GM11168 (cell line): ENCODE measurements at regions not wholly inside any gene's neighbourhood (a gene's known extent, or its start where the extent isn't known, plus 50 kb on each side); places are given as distances from the start of the nearest gene placed in this dataset.

Experiments used
- in situ Hi-C: fragments of 300-500 bp; cut with MboI; formaldehyde crosslinking; loops from one replicate; pipeline ENCODE4 v1.12.0; 2022; ENCODE audit warnings: low sequenced_read_pairs; ENCODE audit not compliant: unreplicated experiment

GRCh38 chr12:114924946-114925475 lies 241.0 kb upstream of the TBX3 start:
- in situ Hi-C loops, result no loop called here

GRCh38 chr12:114921781-114922180 lies 237.8 kb upstream of the TBX3 start:
- in situ Hi-C loops, result no loop called here

GRCh38 chr12:114920771-114921554 lies 237.0 kb upstream of the TBX3 start:
- in situ Hi-C loops, result no loop called here

- in situ Hi-C loops, result no loop called here
Measured at GRCh38 chr12:114919479-114919878, 235.5 kb upstream of the TBX3 start.

- in situ Hi-C loops, result no loop called here
Measured at GRCh38 chr12:114918535-114919233, 234.7 kb upstream of the TBX3 start.

DNA sequence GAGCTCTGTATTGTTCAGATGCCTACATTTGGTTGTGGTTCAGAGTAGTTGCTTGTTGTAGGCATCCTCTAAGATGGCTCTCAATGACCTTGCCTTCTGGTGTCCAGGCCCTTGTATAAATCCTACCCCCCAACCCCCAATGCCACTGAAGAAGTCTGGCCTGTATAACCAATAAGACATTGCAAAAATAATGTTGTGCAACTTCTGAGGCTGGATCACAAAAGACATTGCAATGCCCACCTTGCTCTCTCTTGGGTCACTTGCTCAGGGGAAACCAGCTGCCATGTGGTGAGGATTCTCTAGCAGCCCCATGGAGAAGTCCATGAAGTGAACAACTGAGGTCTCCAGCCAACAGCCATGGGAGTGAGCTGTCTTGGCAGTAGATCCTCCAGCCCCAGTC lies 234.0 kb upstream of the TBX3 start:
- in situ Hi-C loops, result no loop called here

DNA sequence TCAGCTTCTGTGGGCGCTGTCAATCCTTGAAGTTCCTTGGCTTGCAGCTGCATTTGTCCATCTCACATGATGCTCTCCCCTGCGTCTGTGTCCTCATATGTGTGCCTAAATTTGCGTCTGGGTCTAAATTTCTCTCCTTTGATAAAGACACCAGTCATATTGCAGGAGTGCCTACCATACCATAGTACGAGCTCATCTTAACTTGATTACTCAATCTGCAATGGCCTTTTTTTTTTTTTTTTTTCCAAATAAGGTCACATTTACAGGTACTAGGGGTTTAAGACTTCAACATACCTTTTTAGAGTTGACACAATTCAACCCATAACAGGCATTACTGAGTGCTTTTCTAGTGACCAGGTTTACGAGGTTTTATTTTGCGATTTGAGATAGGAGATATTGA lies 233.3 kb upstream of the TBX3 start:
- in situ Hi-C loops, result no loop called here

DNA sequence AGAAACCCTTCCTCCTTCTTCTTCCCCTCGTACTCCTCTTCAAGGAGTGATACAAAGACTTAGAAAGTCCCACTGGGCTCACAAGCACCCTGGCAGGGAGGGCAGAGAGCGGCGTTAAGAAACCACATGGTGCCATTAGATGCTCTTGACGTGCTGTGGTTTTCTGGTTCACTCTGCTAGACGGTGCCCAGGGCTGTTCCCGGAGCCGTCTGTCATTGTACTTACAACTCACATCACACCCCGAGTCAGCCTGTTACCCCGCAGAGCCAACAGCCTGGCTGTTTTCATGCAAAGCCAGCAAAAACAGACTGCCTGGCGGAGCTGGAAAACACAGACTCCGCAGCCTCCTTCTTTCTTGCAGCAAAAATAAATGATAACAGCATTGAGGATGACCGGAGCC lies 232.6 kb upstream of the TBX3 start:
- in situ Hi-C loops, result no loop called here

GRCh38 chr12:114916124-114916523 lies 232.1 kb upstream of the TBX3 start:
- in situ Hi-C loops, result no loop called here

- in situ Hi-C loops, result no loop called here
Measured at GRCh38 chr12:114913871-114914801, 230.2 kb upstream of the TBX3 start.

DNA sequence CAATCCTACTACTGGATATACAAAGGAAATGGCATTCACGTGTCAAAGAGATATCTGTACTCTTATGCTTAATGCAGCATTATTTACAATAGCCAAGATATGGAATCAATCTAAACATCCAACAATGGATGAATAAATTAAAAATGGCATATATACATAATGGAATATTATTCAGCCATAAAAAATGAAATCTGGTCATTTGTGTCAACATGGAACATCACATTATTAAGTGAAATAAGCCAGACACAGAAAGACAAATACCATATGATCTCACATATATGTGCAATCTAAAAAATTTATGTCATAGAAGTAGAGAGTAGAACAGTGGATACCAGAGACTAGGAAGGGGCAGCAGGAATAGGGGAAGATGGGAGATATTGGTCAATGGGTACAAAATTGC lies 228.8 kb upstream of the TBX3 start:
- in situ Hi-C loops, result no loop called here

- in situ Hi-C loops, result no loop called here
Measured at GRCh38 chr12:114911196-114911595, 227.2 kb upstream of the TBX3 start.

DNA sequence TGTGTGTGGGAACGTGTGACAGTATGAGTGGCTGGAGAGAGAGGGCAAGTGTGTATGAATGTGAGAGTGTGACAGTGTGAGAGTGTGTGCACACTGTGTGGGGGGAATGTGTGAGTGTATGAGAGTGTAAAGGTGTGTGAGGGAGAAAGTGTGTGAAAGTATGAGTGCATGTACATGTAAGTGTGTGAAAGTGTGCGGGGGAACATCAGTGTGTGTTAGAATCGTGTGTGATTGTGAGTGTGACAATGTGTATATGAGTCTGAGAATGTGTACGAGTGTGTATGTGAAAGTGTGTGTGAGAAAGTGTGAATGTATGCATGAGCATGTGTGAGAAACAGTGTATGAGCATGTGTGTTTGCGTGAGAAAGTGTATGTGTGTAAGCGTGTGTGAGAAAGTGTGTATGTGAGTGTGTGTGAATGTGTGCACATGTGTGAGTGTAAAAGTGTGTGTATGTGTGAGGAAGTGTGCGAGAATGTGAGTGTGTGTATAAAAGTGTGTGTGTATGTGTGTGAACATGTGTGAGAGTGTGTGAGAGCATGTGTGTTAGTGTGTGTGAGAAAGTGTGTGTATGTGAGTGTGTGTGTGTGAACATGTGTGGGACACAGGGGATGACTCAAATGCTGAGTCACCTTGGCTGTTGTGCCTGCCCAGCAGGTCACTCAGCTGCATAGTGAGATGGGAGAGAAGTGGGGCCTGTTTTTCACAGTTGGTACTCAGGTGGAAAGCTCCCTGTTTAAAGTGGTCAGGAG lies 220.5 kb upstream of the TBX3 start:
- in situ Hi-C loops, result no loop called here

DNA sequence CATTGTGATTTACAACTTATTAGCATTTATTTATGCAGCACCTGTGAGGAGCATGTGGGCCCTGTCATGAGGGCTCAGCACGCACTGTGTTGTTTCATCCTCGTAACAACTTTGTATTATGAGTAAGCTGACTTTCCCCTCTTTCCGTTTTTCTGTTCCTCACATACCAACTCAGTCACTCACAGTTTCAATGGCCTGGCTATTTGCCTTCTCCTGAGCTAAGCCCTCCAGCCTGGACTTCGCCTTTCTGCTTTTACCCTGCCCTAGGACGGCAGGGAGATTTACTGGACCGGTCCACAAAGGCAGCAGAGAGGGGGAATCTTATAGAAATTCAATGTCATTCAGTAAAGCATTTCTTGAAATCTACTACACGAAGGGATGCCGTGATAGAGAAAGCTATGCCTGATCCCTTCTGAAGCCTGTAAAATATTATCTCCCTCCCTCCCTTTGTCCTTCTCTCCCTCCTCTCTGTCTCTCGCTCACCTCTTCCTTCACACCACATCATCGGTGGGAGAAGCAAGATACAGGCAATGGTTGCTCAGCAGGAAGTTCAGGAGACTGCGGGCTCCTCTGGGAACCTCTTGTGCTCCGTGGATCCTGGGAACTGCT lies 219.2 kb upstream of the TBX3 start:
- in situ Hi-C loops, result no loop called here

- in situ Hi-C loops, result no loop called here
Measured at GRCh38 chr12:114902665-114903064, 218.7 kb upstream of the TBX3 start.

DNA sequence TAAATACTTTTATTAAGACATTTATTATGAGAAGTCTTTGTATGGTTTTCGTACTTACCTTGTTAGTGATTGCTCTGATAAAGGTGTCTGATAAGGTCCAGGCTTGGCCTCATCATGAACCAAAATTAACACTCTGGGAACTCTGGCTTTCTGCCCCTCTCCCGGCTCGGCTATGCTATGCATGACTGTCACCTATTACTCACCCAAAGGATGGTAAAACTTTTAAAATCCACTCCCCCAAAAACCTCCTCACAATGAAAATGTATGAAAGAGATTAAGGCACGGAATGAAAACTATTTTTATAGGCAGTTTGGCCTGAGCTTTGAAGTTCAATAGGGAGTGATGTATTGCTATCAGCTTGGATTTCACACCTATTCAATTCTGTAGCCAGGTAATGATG lies 217.3 kb upstream of the TBX3 start:
- in situ Hi-C loops, result no loop called here

GRCh38 chr12:114898159-114898558 lies 214.2 kb upstream of the TBX3 start:
- in situ Hi-C loops, result no loop called here

- in situ Hi-C loops, result no loop called here
Measured at GRCh38 chr12:114895827-114896226, 211.9 kb upstream of the TBX3 start.

- in situ Hi-C loops, result no loop called here
Measured at GRCh38 chr12:114895081-114895480, 211.1 kb upstream of the TBX3 start.
